Coronary artery (tissue), 2 donors: ENCODE measurements at regions not wholly inside any gene's neighbourhood (a gene's known extent, or its start where the extent isn't known, plus 50 kb on each side); places are given as distances from the start of the nearest gene placed in this dataset.
"Not testable (repeated sequence)": the region's sequence is repeated elsewhere in the genome, so short reads cannot be mapped to it uniquely, and the experiment has no call there.

ENCODE experiments used
- DNase-seq: peaks from one replicate; pipeline ENCODE4 v3.0.0-alpha.2; 2017; ENCODE audit warnings: low spot score
- H3K27ac ChIP-seq, 2 donors: fragments of 200-600 bp; sonication (generic); one replicate each; pipeline ENCODE4 v1.5.1; 2016 to 2019
- H3K4me3 ChIP-seq: fragments of 200-600 bp; sonication (generic); 2 replicates; pipeline ENCODE4 v1.5.1; 2016; ENCODE audit warnings: mild to moderate bottlenecking, moderate library complexity

- not testable (repeated sequence) for H3K4me3 ChIP-seq, H3K27ac ChIP-seq, DNase-seq
Measured at GRCh38 chr16:29060022-29060810, 75.4 kb downstream of the LAT start.

- DNase-seq, H3K4me3 ChIP-seq, H3K27ac ChIP-seq: not testable (repeated sequence)
Measured at GRCh38 chr16:29059575-29059974, 74.7 kb downstream of the LAT start.
